ENCODE measurements at regions not wholly inside any gene's neighbourhood (a gene's known extent, or its start where the extent isn't known, plus 50 kb on each side); places are given as distances from the start of the nearest gene placed in this dataset.

- no peak for TF ChIP-seq CTCF (IDR thresholded peaks at IDR 0.05 in 2 of 3, conservative IDR thresholded peaks at IDR 0.05 in 1 of 3; ENCODE audit: borderline replicate concordance in 1 of 3, insufficient read depth in 1 of 3, low read depth in 2 of 3, low read length in 2 of 3)
- no peak for TF ChIP-seq POLR2AphosphoS5 (IDR thresholded peaks at IDR 0.05; ENCODE audit: low read depth, low read length)
- TF ChIP-seq EZH2phosphoT487 (IDR thresholded peaks at IDR 0.05; ENCODE audit: borderline replicate concordance) = no peak
- no peak for TF ChIP-seq ATF3 (IDR thresholded peaks at IDR 0.05)
- TF ChIP-seq POLR2A (IDR thresholded peaks at IDR 0.05; ENCODE audit: borderline replicate concordance, extremely low read depth, insufficient read depth, insufficient read length) = no peak
- TF ChIP-seq SIN3A (IDR thresholded peaks at IDR 0.05; ENCODE audit: low read depth) = no peak
- no peak for TF ChIP-seq ZBTB33 (IDR thresholded peaks at IDR 0.05; ENCODE audit: extremely low read depth, insufficient replicate concordance, low read length)
- no peak for TF ChIP-seq RAD21 (IDR thresholded peaks at IDR 0.05; ENCODE audit: low read depth)
- no peak for TF ChIP-seq ELF1 (IDR thresholded peaks at IDR 0.05; ENCODE audit: borderline replicate concordance, low read depth)
- no peak for TF ChIP-seq ZNF274 (IDR thresholded peaks at IDR 0.05; ENCODE audit: low read depth, low read length)
- TF ChIP-seq EZH2 (IDR thresholded peaks at IDR 0.05) = no peak
- no peak for TF ChIP-seq REST (IDR thresholded peaks at IDR 0.05; ENCODE audit: low read depth)
Observed at GRCh38 chr12:114063435-114063834, 97.3 kb upstream of the RBM19 start.
